NT2/D1 (cell line): ENCODE measurements at regions not wholly inside any gene's neighbourhood (a gene's known extent, or its start where the extent isn't known, plus 50 kb on each side); places are given as distances from the start of the nearest gene placed in this dataset.

Experiments used
- SUZ12 ChIP-seq: IDR thresholded peaks from 2 replicates; pipeline ENCODE4 v1.6.1; 2011; ENCODE audit not compliant: insufficient read length, insufficient read depth; ENCODE audit errors: extremely low read depth
- YY1 ChIP-seq: IDR thresholded peaks from 2 replicates; pipeline ENCODE4 v1.6.1; 2011; ENCODE audit not compliant: insufficient read length, insufficient read depth
- ZNF274 ChIP-seq: IDR thresholded peaks from 2 replicates; pipeline ENCODE4 v1.6.1; 2011; ENCODE audit warnings: mild to moderate bottlenecking, low read depth, low read length

- TF ChIP-seq ZNF274 (no peak), SUZ12 (no peak), YY1 (no peak)
These were observed 292.1 kb upstream of the HSF2 start for GRCh38 chr6:122107256-122107852.
